NCI-H82 (cell line): ENCODE measurements at regions not wholly inside any gene's neighbourhood (a gene's known extent, or its start where the extent isn't known, plus 50 kb on each side); places are given as distances from the start of the nearest gene placed in this dataset.

Source experiments
- DNase-seq: peaks from one replicate; lab custom pipeline; 2025; lab: John Stamatoyannopoulos, UW

DNA sequence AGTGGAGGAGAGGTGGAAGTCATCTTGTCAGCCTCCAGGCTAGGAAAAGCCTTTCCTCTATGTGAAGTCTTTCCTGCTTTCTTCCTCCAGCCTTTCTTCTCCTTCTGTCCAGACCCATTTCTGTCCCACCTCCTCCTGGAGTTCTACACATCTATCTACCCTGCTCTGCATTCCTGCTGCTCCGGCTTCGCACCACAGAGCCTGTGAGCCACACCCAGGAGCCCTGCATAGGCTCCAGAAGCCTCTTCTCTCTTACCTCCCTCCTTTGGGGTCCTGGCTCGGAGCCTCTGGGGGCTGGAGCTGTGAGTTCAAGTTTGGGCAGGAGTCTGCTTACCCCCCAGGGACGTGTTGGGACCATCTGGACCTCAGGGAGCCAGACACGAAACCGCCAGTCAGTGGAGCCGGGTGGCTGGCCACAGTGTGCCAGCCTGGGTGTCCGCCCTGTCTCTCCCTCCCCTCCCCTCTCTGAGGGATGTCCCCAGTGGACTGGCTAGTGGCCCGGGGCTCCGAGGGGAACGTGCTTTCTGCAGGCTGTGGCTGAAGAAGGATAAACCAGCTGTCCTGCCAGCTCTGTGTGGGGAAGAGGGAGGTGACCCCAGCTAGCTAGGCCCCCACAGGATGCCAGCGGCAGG is 99.2 kb downstream of the VEGFA start:
- no peak for DNase-seq

DNA sequence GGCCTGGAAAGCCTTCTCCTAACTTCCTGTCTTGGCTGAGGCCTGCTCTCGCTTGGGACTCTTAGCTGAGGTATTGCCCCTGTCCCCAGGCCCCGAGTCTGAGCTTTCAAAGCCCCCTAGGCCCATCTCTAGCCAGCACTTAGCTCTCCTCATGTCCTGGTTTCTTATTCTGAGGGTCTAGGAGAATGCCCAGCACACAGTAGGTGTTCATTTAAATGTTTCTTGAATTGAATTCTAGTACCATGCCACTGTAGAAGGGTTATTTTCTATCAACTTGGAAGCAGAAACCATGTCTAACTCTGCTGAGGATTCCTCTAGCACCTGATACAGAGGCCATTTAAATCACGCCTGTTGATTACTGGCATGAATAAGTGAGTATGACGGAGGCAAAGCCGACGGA is 98.5 kb downstream of the VEGFA start:
- DNase-seq, result no peak

DNA sequence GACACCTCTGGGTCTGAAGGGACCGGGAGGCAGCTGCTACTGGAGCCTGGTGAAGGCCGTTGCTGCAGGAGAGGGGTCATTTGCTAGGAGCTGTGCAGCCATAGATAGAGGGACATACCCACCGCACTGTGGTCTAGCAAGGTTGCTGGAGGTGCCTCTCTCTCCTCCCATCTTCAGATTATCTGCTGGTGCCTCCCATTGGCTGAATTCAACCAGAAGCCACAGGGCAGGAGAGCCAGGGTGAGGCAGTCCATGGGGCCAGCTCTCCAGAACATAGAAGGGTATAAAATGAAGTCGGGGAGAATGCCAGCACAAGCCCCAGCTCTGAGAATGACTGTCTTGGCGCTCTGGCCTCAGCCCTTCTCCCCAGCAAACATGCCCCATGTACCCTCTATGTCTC is 98.0 kb downstream of the VEGFA start:
- DNase-seq, result no peak

DNA sequence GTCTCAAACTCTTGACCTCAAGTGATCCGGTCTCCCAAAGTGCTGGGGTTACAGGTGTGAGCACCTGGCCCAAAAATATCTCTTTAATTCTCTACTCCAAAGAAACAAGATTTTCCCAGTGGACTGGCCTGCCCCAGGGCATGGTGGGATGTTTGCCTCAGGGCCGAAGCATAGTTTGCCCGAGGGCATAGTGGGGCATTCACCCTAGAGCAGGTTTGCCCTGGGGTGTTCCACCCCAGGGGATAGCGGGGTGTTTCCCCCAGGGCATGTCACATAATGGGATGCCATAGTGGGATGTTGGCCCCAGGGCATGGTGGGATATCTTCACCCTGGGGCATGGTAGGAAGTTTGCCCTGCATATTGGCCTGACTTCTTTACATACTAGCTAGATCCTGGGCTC is 97.2 kb downstream of the VEGFA start:
- DNase-seq, result no peak

DNA sequence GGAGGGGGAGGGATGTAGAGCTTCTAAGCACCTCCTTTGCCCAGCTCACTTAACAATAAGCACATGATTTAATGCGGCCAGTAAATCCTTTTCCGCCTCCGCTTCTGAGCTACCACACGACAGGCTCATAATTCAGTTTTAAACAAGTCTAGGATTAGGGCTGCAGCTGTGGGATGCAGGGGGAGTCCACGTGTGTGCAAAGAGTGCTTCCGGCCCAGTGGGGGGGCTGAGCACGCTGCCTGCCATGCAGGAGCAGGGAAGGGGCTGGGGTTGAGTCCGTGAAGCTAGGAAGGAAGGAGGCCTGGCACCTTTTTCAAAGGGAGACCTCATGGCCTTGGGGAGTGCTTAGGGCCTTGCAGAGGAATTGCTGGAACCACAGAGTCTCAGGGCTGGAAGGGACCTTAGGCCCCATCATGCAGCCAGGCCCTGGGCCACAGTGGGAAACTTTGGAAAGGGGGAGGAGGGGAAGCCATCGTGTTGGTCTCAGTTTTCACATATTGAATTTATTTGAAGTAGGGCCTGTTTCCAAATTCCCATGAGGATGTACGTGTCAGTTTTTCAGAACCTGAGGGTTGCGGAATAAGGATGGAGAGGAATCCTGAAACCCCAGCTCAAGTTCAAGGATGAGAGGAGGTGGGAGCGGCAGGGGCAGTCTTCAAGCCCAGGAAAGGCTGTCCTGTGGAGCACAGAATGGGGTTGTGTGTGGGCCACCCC is 96.1 kb downstream of the VEGFA start:
- DNase-seq, result peak; percentile 97

DNA sequence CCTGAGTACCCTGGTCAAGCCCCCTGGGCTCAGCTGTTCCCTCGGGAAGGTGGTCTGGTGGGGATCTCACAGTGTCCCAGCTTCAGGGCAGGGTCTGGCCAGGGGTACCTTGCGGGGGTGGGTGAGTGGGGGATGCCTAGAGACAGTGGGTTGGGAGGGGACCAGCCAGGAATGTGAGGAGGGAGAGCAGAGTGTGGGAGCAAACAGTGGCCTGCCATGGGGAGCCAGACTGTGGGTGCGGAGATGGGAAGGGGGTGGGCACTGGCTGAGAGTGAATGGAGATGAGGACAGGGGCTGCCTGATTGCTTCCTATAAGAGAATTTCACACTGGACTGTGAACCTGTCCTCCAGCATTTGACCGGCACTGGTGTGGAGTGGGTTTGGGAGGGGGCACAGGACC is 95.1 kb downstream of the VEGFA start:
- DNase-seq, result no peak

DNA sequence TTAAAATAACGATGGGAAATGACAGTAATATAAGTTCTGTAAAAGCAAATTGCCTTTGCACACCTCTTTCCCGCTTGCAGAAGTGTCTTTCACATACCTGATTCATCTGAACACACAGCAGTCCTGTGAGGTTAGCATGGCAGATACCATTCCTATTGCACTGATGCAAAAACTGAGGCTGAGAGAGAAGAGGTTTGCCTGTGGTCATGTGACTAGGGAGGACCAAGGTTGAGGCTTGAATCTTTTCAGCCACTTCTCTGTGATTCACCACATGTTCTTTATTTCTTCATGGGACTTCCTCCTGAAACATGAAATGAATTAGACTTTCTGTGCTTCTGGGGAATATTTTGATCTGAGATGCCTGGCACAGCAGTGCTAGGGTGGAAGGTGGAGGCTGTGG is 92.9 kb downstream of the VEGFA start:
- no peak for DNase-seq

DNA sequence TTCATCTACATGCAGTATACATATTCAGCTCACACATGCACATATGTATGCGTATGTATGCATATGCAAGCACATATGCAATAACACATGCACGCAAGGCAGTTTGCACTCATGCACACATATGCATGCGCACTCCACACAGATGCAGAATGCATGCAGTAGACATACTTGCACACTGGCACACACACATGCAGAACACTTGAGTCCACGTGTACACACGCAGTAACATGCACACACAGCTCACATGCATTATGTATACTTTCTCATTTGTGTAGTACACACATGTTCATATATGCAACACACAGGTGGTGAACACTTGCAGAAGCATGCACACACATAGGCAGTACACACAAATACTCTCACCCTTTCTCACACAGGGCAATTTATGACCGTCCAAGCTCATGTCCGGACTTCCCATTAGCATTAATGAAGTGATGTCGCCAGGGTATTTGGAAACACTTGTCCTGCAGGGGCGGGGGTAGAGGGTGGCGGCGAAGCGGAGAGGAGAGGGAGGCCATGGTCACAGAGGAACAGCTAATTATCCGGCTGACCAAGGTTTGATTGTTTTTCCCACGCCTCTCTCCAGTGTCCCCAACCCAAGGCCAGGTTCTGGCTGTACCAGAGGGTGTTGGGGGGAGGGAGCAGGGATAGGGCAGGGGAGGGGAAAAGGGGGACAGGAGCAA is 91.3 kb downstream of the VEGFA start:
- DNase-seq, result no peak

DNA sequence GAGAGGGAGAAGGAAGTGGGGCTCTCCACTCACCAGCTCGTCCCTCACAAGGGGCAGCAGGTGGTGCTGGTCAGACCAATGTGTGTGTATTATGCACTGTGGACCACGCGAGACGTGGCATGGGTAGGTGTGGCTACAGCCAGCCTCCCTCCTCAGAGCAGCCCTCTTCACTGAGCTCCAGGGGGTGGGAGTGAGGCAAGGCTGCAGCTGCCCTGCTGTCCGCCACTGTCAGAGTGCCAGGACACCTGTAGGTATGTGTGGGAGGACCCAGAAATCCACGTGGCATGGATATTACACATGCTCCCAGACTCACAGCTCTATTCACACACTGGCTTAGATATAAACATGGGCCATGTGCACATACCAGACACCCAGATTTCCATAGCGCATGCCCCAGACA is 90.3 kb downstream of the VEGFA start:
- peak; percentile 84 for DNase-seq

DNA sequence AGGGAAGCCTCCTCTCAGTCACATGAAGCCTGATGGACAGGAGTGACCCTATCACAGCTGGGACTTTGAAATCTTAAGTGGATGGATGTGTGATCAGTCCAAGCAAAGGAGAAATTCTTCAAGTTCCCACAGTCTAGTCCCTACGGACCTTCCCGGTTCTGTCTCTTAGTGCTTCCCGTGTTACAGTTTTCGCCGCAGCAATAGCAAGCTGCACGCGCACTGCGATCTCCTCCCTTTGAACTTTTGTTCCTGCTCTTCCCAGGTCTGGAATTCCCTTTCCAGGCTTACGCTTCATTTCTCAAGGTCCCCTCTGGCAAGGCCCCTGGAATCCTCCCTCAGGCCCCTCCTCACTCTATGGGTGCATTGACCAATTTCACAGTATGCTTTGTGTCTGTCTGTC is 89.2 kb downstream of the VEGFA start:
- peak; percentile 64 for DNase-seq

DNA sequence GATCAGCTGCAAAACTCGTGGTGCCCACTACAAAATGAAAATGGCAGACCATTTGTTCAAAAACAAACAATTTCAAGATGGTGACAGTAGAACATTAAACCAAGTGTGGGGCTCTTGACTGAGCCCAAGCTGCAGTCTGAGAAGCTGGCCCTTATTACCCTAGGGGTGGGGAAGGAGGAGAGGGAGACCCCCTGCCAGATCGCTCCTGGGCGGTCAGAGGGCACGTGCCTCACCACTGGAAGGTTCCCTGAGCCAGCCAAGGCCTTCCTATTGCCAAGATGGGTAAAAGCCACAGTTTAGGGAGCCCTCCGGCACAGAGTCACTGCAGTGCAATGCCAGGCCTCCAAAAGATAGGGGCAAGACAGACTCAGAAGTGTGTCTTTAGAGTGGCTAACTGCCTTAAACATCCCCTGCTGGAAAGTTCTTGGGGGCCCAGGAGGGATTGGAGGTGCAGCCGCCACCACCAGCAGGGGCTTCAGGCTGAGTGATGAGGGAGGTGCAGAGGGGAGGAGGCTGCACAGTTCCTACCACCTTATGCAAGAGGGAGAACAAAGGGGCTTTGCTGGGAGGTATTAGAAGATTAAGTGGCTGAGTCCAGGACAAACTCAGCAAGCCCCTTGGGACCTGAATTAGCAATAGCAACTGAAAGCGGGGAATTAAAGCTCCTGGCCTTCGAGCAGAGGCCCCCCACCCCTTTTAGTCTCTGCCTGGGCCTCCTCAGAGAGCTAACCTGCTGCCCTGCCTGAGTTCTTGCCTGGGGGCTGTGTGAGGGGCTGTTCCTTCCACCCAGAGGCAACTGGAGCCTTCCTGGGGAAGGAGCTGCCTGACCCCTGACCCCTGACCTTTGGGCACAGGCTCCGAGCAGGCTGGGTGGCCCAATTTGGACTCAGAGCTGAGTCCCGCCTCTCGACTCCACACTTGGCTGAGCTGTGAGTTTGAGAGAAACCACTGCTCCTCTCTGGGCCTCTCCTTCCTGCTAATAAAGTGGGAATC is 88.4 kb downstream of the VEGFA start:
- DNase-seq, result peak; percentile 100

DNA sequence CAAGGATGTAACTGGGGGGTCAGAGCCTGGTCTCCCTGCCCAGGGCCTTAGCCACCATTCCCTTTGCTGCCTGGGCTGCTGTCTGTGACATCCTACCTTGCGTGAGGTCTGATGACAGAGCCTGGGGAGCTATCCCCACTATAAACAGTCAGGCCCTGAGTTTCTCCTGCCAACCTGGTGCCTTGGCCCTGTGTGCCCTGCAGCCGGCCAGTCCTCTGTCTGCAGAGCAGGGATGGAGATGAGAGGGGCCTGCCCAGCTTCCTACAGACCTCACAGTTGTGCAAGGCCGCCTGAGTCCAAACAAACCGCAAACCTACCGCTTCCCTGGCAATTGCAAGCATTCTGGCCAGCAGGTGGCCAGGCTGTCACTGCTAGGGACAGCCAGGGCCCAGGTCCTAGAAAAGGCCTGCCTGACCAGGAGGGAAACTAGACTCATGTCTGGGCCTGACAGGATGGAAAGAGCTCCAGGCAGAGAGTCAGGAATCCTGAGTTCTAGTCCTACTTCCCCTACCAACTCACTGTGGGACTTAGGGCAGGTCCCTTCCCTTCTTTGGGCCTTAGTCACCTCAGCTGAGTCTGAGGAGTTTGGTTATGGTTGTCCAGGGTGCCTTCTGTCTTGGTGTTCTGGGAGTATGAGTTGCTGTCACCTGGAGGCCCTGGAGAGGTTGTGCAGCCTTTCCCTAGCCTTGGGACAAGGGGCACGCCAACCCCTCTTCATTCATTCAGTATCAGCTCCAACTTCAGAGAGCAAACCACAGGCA is 86.2 kb downstream of the VEGFA start:
- peak; percentile 61 for DNase-seq

DNA sequence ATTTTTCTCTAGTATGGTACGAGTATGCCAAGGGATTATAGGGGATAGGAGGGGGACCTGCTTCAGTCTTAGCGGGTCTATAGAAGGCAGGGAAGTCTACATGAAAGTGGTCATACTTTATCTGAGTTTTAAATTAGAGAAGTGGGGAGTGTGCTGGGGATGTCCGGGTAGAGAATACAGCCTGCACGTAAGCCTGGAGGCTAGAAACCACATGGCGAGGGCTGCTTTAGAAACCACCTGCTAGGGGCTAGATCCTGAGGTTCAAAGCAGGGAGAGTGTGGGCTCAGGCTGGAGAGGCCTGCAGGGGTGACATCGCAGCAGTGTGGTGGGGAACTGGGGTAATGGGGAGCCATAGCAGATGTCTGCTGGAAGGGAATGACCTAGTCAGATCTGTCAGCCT is 85.2 kb downstream of the VEGFA start:
- DNase-seq, result no peak

DNA sequence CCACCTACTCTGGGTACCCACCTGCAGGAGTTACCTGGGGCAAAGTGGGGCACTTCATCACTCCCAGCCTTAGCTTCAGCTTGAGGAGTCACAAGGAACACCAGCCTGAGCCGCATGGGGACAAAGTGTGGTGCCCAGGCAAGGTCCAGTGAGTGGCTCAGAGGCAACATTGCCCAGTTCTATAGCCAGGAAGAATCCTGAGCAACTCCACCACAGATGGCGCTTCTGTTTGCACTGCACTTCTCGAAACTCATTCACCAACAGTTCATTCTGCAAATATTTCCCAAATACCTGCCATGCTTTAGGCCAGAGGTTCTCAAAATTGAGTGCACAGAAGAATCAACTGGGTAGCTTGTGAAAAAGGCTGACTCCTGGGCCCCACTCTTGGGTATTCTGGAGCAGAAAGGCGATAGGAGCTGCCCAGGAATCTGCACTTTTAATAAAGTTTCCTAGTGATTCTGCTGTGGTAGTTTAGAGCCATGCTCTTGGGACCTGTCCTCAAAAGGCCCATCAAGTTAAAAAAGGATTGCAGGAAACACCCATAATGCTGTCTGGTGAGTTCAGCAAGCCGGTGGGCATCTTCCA is 83.1 kb downstream of the VEGFA start:
- DNase-seq, result no peak

DNA sequence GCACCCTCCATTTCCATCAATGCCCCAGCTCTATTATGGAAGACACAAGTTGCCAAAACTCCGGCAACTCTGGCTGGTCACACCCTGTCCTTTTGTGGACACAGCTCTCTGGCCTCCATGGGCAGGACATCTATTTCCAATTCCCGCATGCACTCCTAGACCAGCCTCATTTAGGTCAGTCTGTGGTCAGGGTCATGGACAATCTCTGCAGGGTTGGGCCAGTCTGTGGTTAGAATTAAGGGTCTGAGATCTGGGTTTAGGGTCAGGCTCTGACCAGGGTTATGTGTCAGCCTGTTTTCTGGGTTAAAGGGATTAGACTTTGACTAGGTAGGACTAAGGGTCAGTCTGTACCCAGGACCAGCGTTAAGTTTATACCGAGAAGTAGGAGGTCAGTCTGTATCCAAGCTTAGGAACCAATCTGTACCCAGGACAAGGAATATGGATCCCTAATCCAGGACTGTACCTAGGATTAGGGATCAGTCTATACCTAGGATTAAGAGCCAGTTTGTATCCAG is 82.4 kb downstream of the VEGFA start:
- DNase-seq, result no peak

DNA sequence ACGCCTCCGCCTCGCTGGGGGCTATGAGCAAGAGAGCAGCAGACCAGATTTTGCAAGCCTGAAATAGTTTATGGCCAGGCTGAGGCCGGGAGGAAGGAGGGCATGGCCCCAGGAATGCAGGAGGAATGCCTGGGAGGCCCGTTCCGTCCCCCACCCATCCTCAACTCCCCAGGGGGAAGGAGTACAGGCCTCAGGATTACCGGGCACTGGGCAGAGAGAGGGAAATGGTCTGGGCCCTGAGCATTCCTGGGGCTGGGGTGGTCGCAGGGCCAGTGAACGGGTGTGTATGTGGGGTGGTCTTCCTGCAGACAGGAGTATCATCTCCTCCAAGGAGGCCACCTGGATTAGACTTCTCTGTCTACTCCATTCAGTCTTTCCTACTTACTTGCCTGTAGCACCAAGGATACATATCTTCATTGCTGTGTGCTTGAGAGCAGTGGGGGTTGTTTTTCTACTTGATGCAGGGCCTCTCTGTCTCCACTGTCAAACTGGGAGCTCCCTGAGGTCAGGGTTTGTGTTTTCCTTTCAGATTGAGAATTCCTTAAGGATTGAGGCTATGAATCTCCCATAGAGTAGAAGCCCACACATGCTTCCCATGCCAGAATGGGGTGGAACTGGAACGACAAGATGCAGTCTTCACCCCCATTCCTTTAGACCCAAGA is 81.3 kb downstream of the VEGFA start:
- no peak for DNase-seq

DNA sequence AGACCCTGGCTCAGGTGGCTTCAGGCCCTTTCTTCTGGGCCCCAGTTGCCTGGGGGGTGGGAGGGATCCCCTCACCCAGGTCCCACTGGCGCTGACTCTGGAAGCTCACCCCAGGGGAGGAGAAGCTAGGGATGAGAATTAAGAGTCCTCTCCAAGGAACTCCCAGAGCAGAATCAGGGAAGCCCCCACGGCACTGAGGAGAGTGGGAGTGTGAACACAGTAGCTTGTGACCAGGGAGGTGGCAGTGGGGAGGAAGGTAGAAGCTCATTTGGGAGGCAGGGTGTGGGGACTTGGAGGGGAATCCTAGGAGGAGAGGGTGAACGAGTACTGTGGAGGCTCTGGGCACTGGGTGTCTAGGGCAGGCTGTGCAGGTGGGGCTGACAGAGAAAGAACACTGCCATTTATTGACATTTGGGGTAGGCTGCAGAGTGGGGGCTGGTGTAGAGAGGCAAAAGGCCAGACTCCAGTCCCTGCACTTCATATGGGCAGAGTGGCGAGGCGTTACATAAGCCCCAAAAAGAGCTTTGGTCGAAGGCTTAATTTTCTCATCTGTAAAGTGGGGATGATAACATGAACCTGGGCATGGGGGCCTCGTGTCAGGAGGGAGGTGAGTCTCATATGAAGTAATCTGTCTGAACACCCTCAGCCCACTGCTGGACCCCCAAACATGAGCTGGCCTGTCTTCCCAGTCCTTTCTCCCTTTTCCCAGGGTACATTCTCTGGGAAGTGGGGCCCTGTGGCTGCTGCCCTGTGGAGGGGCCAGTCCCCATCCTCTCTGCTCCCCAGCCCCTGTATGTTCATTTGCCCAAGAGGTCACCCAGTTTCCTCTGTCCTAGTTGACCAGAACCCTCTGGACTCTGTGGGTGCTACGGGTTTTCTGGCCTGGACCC is 80.5 kb downstream of the VEGFA start:
- DNase-seq, result no peak

DNA sequence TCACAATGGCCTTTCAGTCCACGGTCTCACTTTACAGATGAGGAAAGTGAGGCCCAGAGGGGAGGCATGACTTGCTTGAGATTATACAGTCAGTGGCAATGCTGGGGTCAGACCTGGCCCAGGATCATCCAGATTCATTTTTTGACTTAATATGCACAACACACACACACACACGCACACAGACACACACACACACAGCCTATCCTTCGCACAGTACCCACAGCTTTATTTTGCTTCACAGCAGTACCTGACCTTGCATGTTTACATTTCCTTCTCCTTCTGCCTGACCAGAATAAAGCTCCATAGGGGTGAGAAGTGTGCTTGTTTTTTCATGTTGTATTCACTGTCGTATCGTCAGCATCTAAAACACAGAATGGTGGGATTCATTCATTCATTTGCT is 79.8 kb downstream of the VEGFA start:
- DNase-seq, result no peak

DNA sequence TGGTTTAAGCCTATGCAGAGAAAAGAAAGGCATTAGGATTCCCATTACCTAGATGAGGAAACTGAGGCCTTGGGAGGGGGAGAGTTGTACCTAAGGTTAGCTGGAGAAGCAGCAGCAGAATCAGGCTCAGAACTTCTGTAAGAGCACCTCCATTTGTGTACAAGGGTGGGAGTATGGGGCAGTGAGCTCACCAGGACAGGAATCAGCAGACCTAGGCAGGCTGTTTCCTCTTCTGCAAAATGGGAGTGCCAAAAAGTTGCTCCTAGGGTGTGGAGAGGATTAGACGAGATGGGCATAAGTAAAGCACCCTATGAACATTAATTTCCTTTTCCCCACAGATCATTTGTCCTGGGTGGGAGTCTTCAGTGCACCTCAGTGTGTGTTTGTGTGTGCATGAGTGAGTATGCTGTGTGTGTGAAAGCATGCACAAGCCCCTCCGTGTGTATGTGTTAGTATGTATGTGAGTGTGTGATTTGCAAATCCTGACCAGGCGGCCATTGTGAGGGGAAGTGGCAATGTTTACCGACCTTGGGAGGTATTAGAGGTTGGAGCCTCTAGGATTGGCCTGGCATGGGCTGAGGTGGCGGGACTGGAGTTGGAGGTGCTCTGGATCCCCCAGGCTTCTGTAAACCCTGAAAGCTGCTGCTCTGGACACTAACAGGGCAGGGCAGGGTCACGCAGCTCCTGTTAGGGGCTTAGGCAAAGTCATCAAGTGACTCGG is 78.8 kb downstream of the VEGFA start:
- DNase-seq, result no peak
